ENCODE measurements at regions not wholly inside any gene's neighbourhood (a gene's known extent, or its start where the extent isn't known, plus 50 kb on each side); places are given as distances from the start of the nearest gene placed in this dataset.

DNA sequence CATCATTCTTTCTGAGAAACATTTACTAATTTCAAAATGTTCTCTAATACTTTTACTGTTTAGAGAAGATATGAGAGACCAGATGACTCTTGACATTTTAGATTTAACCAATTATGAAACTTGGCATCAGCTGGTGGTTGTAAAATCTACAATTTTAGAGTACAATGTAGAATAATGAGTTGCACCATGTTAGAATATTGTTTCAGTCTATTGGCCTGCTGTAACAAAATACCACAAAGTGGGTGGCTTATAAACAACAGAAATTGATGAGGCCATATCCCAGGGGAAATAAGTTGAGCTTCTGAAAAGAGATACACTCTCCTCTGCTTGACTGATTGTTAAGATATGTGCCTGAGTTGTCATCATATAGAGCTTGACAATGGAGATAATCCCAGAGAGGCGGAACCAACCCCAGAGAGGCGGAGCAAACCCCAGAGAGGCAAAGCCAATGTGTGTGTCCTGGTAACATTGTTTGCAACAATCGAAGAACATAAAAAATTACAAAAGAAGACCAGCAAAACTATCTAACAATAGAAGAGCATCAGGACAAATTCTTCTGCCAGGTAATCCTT, 373.0 kb upstream of the SLITRK1 start:
- Histone ChIP-seq H3K9me3 (ENCODE audit: control insufficient read depth, low read depth, low read length) (peaks cover 8% of the 10 kb centered on the region), H3K27ac (ENCODE audit: low read length) (no peak overlapping the region), H3K4me3 (ENCODE audit: low read length) (no peak overlapping the region), H3K4me1 (ENCODE audit: control insufficient read depth, low read depth, low read length) (no peaks in the 10 kb centered on the region), H3K9ac (ENCODE audit: low read length) (no peak overlapping the region), H3K27me3 (ENCODE audit: control insufficient read depth, insufficient read depth, low read length) (no peaks in the 10 kb centered on the region), H3K36me3 (ENCODE audit: control insufficient read depth, low read depth, low read length) (no peaks in the 10 kb centered on the region)

DNA sequence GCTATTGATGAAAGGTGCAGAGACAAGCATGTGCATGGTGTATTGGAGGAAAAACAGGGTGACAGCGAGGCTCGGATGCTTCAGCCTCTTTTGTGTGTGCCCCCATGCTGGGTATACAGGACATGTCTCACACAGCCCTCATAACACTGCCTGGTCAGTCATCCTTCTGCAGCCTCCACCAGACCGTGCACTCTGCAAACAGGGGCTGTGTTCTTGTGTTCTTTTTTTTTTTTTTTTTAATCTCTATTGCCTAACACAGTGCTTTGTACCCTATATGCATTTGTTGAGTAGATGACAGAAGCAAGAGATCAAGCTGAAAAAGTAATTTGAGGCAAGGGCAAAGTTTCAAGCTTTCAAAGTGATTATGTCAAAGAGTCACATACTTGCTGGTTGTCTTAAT, 367.2 kb upstream of the SLITRK1 start:
- Histone ChIP-seq H3K27me3 (ENCODE audit: control insufficient read depth, insufficient read depth, low read length) (no peaks in the 10 kb centered on the region), H3K4me1 (ENCODE audit: control insufficient read depth, low read depth, low read length) (no peaks in the 10 kb centered on the region), H3K4me3 (ENCODE audit: low read length) (no peak overlapping the region), H3K9ac (ENCODE audit: low read length) (no peak overlapping the region), H3K27ac (ENCODE audit: low read length) (no peak overlapping the region), H3K36me3 (ENCODE audit: control insufficient read depth, low read depth, low read length) (no peaks in the 10 kb centered on the region), H3K9me3 (ENCODE audit: control insufficient read depth, low read depth, low read length) (peaks cover 8% of the 10 kb centered on the region)

DNA sequence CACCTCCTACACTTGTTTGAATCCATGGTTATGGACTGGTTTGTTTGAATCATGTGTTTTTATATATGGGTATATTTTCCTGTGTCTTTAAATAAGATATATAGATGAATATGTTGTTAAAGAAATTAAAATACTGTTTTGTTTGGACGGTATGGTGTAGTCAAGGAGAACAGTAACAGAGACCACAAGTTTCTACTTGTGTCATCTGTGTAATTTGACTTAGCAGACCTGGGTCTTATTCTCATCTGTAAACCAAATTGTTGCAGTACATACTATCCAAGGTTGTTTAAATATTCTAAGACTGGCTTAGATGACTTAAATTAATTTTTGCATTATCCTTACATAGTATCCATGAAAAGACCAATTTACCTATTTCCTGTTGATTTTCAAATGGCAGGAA, 361.1 kb upstream of the SLITRK1 start:
- no peaks in the 10 kb centered on the region for H3K36me3 ChIP-seq (ENCODE audit: control insufficient read depth, low read depth, low read length)
- H3K4me1 ChIP-seq (ENCODE audit: control insufficient read depth, low read depth, low read length) = no peaks in the 10 kb centered on the region
- H3K4me3 ChIP-seq (ENCODE audit: low read length) = no peak overlapping the region
- H3K9ac ChIP-seq (ENCODE audit: low read length) = no peak overlapping the region
- H3K9me3 ChIP-seq (ENCODE audit: control insufficient read depth, low read depth, low read length) = no peaks in the 10 kb centered on the region
- H3K27ac ChIP-seq (ENCODE audit: low read length) = no peak overlapping the region
- no peaks in the 10 kb centered on the region for H3K27me3 ChIP-seq (ENCODE audit: control insufficient read depth, insufficient read depth, low read length)

GRCh38 chr13:84239032-84239431, 356.8 kb upstream of the SLITRK1 start:
- H3K9me3 ChIP-seq (ENCODE audit: control insufficient read depth, low read depth, low read length) = no peaks in the 10 kb centered on the region
- H3K27ac ChIP-seq (ENCODE audit: low read length) = no peak overlapping the region
- H3K9ac ChIP-seq (ENCODE audit: low read length) = no peak overlapping the region
- H3K4me1 ChIP-seq (ENCODE audit: control insufficient read depth, low read depth, low read length) = no peaks in the 10 kb centered on the region
- H3K36me3 ChIP-seq (ENCODE audit: control insufficient read depth, low read depth, low read length) = no peaks in the 10 kb centered on the region
- H3K27me3 ChIP-seq (ENCODE audit: control insufficient read depth, insufficient read depth, low read length) = no peaks in the 10 kb centered on the region
- no peak overlapping the region for H3K4me3 ChIP-seq (ENCODE audit: low read length)

DNA sequence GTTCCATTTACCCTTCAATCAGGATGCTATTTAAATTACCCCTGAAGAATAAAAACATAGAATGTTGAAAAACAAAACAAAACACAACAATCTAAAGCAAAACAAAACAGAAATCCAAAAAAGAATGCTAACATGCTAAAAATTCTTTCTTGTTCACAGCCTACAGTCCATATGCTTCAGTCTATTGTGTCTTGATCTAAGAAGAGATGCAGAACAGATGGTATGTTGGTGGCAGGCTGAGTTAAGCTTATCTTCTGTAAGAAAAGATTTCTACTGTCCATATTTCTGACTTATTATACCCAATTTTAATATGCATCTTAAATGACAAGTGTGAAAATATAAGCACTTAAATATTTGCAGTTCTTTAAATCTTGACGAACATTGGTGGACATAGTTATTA, 356.1 kb upstream of the SLITRK1 start:
- Histone ChIP-seq H3K27ac (ENCODE audit: low read length) (no peak overlapping the region), H3K9me3 (ENCODE audit: control insufficient read depth, low read depth, low read length) (no peaks in the 10 kb centered on the region), H3K9ac (ENCODE audit: low read length) (no peak overlapping the region), H3K4me1 (ENCODE audit: control insufficient read depth, low read depth, low read length) (no peaks in the 10 kb centered on the region), H3K4me3 (ENCODE audit: low read length) (no peak overlapping the region), H3K36me3 (ENCODE audit: control insufficient read depth, low read depth, low read length) (no peaks in the 10 kb centered on the region), H3K27me3 (ENCODE audit: control insufficient read depth, insufficient read depth, low read length) (no peaks in the 10 kb centered on the region)

GRCh38 chr13:84237143-84237542, 354.9 kb upstream of the SLITRK1 start:
- H3K27ac ChIP-seq (ENCODE audit: low read length) = no peak overlapping the region
- H3K9ac ChIP-seq (ENCODE audit: low read length) = no peak overlapping the region
- H3K27me3 ChIP-seq (ENCODE audit: control insufficient read depth, insufficient read depth, low read length) = no peaks in the 10 kb centered on the region
- H3K36me3 ChIP-seq (ENCODE audit: control insufficient read depth, low read depth, low read length) = no peaks in the 10 kb centered on the region
- H3K4me3 ChIP-seq (ENCODE audit: low read length) = no peak overlapping the region
- no peaks in the 10 kb centered on the region for H3K9me3 ChIP-seq (ENCODE audit: control insufficient read depth, low read depth, low read length)
- no peaks in the 10 kb centered on the region for H3K4me1 ChIP-seq (ENCODE audit: control insufficient read depth, low read depth, low read length)

- Histone ChIP-seq H3K27ac (ENCODE audit: low read length) (no peak overlapping the region), H3K9me3 (ENCODE audit: control insufficient read depth, low read depth, low read length) (no peaks in the 10 kb centered on the region), H3K27me3 (ENCODE audit: control insufficient read depth, insufficient read depth, low read length) (no peaks in the 10 kb centered on the region), H3K9ac (ENCODE audit: low read length) (no peak overlapping the region), H3K4me3 (ENCODE audit: low read length) (no peak overlapping the region), H3K36me3 (ENCODE audit: control insufficient read depth, low read depth, low read length) (no peaks in the 10 kb centered on the region), H3K4me1 (ENCODE audit: control insufficient read depth, low read depth, low read length) (peaks cover 7% of the 10 kb centered on the region)
These were observed 352.1 kb upstream of the SLITRK1 start for GRCh38 chr13:84234416-84234815.

DNA sequence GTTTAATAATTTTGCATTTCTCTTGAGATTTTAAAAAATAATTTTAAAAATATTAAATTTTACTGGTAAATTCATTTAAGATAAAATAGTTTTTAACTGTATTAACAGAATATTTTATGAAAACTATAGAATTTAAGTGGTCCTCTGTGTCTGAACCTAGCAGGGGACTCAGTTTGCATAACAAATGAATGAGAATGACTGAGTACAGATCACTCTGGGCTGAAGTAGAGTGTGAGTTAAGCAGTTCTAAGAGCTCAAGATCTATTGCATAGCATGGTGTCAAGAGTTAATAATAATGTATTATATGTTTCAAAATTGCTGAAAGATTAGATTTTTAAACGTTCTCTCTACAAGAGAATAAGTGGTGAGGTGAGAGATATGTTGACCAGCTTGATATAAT, 348.3 kb upstream of the SLITRK1 start:
- Histone ChIP-seq H3K4me1 (ENCODE audit: control insufficient read depth, low read depth, low read length) (peaks cover 7% of the 10 kb centered on the region), H3K27ac (ENCODE audit: low read length) (no peak overlapping the region), H3K9me3 (ENCODE audit: control insufficient read depth, low read depth, low read length) (no peaks in the 10 kb centered on the region), H3K36me3 (ENCODE audit: control insufficient read depth, low read depth, low read length) (no peaks in the 10 kb centered on the region), H3K4me3 (ENCODE audit: low read length) (no peak overlapping the region), H3K9ac (ENCODE audit: low read length) (no peak overlapping the region), H3K27me3 (ENCODE audit: control insufficient read depth, insufficient read depth, low read length) (no peaks in the 10 kb centered on the region)

GRCh38 chr13:84211048-84211447, 328.8 kb upstream of the SLITRK1 start:
- Histone ChIP-seq H3K4me3 (ENCODE audit: low read length) (no peak overlapping the region), H3K27me3 (ENCODE audit: control insufficient read depth, insufficient read depth, low read length) (no peaks in the 10 kb centered on the region), H3K36me3 (ENCODE audit: control insufficient read depth, low read depth, low read length) (no peaks in the 10 kb centered on the region), H3K27ac (ENCODE audit: low read length) (no peak overlapping the region), H3K4me1 (ENCODE audit: control insufficient read depth, low read depth, low read length) (peaks cover 7% of the 10 kb centered on the region), H3K9me3 (ENCODE audit: control insufficient read depth, low read depth, low read length) (no peaks in the 10 kb centered on the region), H3K9ac (ENCODE audit: low read length) (no peak overlapping the region)

- Histone ChIP-seq H3K36me3 (ENCODE audit: control insufficient read depth, low read depth, low read length) (no peaks in the 10 kb centered on the region), H3K9me3 (ENCODE audit: control insufficient read depth, low read depth, low read length) (no peaks in the 10 kb centered on the region), H3K27ac (ENCODE audit: low read length) (no peak overlapping the region), H3K4me3 (ENCODE audit: low read length) (no peak overlapping the region), H3K9ac (ENCODE audit: low read length) (no peak overlapping the region), H3K4me1 (ENCODE audit: control insufficient read depth, low read depth, low read length) (peaks cover 7% of the 10 kb centered on the region), H3K27me3 (ENCODE audit: control insufficient read depth, insufficient read depth, low read length) (no peaks in the 10 kb centered on the region)
These were observed 326.1 kb upstream of the SLITRK1 start for GRCh38 chr13:84208246-84208910.

GRCh38 chr13:84207509-84207908, 325.2 kb upstream of the SLITRK1 start:
- H3K4me3 ChIP-seq (ENCODE audit: low read length) = no peak overlapping the region
- H3K9ac ChIP-seq (ENCODE audit: low read length) = no peak overlapping the region
- H3K27ac ChIP-seq (ENCODE audit: low read length) = no peak overlapping the region
- no peaks in the 10 kb centered on the region for H3K27me3 ChIP-seq (ENCODE audit: control insufficient read depth, insufficient read depth, low read length)
- no peaks in the 10 kb centered on the region for H3K9me3 ChIP-seq (ENCODE audit: control insufficient read depth, low read depth, low read length)
- H3K4me1 ChIP-seq (ENCODE audit: control insufficient read depth, low read depth, low read length) = peaks cover 7% of the 10 kb centered on the region
- no peaks in the 10 kb centered on the region for H3K36me3 ChIP-seq (ENCODE audit: control insufficient read depth, low read depth, low read length)

DNA sequence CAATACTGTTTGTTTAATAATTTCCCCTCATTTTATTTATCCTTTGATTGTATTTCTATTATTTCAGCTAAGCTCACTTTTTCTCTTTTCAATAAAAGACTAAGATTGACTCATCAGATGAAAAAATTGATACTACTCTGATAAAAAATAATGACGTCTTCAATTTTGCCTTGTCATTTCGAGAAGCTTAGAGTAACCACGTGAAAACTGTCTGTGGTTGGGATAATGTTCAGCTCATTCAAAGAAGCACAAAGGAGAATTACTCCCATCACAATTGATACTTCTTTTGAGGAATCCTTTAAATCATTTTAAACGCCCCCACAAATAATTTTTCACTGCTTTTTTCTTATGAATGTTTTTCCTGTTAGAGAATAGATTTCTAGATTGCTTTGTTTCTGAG, 318.7 kb upstream of the SLITRK1 start:
- Histone ChIP-seq H3K36me3 (ENCODE audit: control insufficient read depth, low read depth, low read length) (no peaks in the 10 kb centered on the region), H3K4me1 (ENCODE audit: control insufficient read depth, low read depth, low read length) (no peaks in the 10 kb centered on the region), H3K9ac (ENCODE audit: low read length) (no peak overlapping the region), H3K4me3 (ENCODE audit: low read length) (no peak overlapping the region), H3K27me3 (ENCODE audit: control insufficient read depth, insufficient read depth, low read length) (no peaks in the 10 kb centered on the region), H3K27ac (ENCODE audit: low read length) (no peak overlapping the region), H3K9me3 (ENCODE audit: control insufficient read depth, low read depth, low read length) (no peaks in the 10 kb centered on the region)

Data from iPS-18a (cell line).